Glutamatergic neuron (in vitro differentiated cells): ENCODE measurements at regions not wholly inside any gene's neighbourhood (a gene's known extent, or its start where the extent isn't known, plus 50 kb on each side); places are given as distances from the start of the nearest gene placed in this dataset.

Source experiments
- DNase-seq: peaks from one replicate; pipeline ENCODE4 v3.0.0; 2022
- H3K27ac Mint-ChIP-seq: one replicate; pipeline ENCODE4 v1.8.0; 2020; ENCODE audit warnings: mild to moderate bottlenecking, mixed read lengths, inconsistent platforms; ENCODE audit not compliant: unreplicated experiment
- H3K27me3 Mint-ChIP-seq: one replicate; pipeline ENCODE4 v1.8.0; 2020; ENCODE audit warnings: mild to moderate bottlenecking, moderate library complexity, mixed read lengths, inconsistent platforms; ENCODE audit not compliant: unreplicated experiment
- H3K36me3 Mint-ChIP-seq: one replicate; pipeline ENCODE4 v1.8.0; 2020; ENCODE audit warnings: mild to moderate bottlenecking, mixed read lengths, inconsistent platforms; ENCODE audit not compliant: unreplicated experiment
- H3K4me1 Mint-ChIP-seq: one replicate; pipeline ENCODE4 v1.8.0; 2020; ENCODE audit warnings: mild to moderate bottlenecking, low read depth, mixed read lengths, inconsistent platforms; ENCODE audit not compliant: unreplicated experiment
- H3K4me3 Mint-ChIP-seq: one replicate; pipeline ENCODE4 v1.8.0; 2020; ENCODE audit warnings: mild to moderate bottlenecking, mixed read lengths, inconsistent platforms; ENCODE audit not compliant: unreplicated experiment
- H3K9me3 Mint-ChIP-seq: one replicate; pipeline ENCODE4 v1.8.0; 2020; ENCODE audit warnings: mild to moderate bottlenecking, moderate library complexity, mixed read lengths, inconsistent platforms; ENCODE audit not compliant: unreplicated experiment
- CTCF ChIP-seq: fragments of 200-600 bp; sonication (generic); IDR thresholded peaks from one replicate; pipeline ENCODE4 v1.5.0; 2021; ENCODE audit not compliant: partially characterized antibody, unreplicated experiment

GRCh38 chr18:55779691-55780585 lies 191.9 kb upstream of the TCF4 start:
- H3K4me1 Mint-ChIP-seq = peaks cover 17% of the 10 kb centered on the region
- peaks cover 6% of the 10 kb centered on the region for H3K27me3 Mint-ChIP-seq
- DNase-seq = peak; percentile 74
- no peaks in the 10 kb centered on the region for H3K36me3 Mint-ChIP-seq
- TF ChIP-seq CTCF = no peak
- peak overlapping the region; percentile 88 for H3K4me3 Mint-ChIP-seq
- no peaks in the 10 kb centered on the region for H3K9me3 Mint-ChIP-seq
- peak overlapping the region; percentile 31 for H3K27ac Mint-ChIP-seq

GRCh38 chr18:55778788-55779690 lies 191.0 kb upstream of the TCF4 start:
- H3K27ac Mint-ChIP-seq = no peak overlapping the region
- H3K4me1 Mint-ChIP-seq = peaks cover 17% of the 10 kb centered on the region
- peak overlapping the region; percentile 88 for H3K4me3 Mint-ChIP-seq
- H3K9me3 Mint-ChIP-seq = no peaks in the 10 kb centered on the region
- no peak for DNase-seq
- H3K36me3 Mint-ChIP-seq = no peaks in the 10 kb centered on the region
- H3K27me3 Mint-ChIP-seq = peaks cover 6% of the 10 kb centered on the region
- TF ChIP-seq CTCF = no peak

- Mint-ChIP-seq H3K27ac (no peak overlapping the region), H3K4me1 (peaks cover 17% of the 10 kb centered on the region), H3K27me3 (peaks cover 6% of the 10 kb centered on the region), H3K36me3 (no peaks in the 10 kb centered on the region), H3K4me3 (no peak overlapping the region), H3K9me3 (no peaks in the 10 kb centered on the region)
- TF ChIP-seq CTCF = no peak
- no peak for DNase-seq
Measured at GRCh38 chr18:55777666-55778304, 189.8 kb upstream of the TCF4 start.

GRCh38 chr18:55775972-55776371 lies 188.0 kb upstream of the TCF4 start:
- H3K27ac Mint-ChIP-seq = no peak overlapping the region
- no peak overlapping the region for H3K4me3 Mint-ChIP-seq
- no peak for DNase-seq
- H3K27me3 Mint-ChIP-seq = peaks cover 1% of the 10 kb centered on the region
- TF ChIP-seq CTCF = no peak
- no peaks in the 10 kb centered on the region for H3K9me3 Mint-ChIP-seq
- H3K36me3 Mint-ChIP-seq = no peaks in the 10 kb centered on the region
- peaks cover 10% of the 10 kb centered on the region for H3K4me1 Mint-ChIP-seq
